ENCODE measurements at regions not wholly inside any gene's neighbourhood (a gene's known extent, or its start where the extent isn't known, plus 50 kb on each side); places are given as distances from the start of the nearest gene placed in this dataset.
"Not testable (repeated sequence)": the region's sequence is repeated elsewhere in the genome, so short reads cannot be mapped to it uniquely, and the experiment has no call there.

DNA sequence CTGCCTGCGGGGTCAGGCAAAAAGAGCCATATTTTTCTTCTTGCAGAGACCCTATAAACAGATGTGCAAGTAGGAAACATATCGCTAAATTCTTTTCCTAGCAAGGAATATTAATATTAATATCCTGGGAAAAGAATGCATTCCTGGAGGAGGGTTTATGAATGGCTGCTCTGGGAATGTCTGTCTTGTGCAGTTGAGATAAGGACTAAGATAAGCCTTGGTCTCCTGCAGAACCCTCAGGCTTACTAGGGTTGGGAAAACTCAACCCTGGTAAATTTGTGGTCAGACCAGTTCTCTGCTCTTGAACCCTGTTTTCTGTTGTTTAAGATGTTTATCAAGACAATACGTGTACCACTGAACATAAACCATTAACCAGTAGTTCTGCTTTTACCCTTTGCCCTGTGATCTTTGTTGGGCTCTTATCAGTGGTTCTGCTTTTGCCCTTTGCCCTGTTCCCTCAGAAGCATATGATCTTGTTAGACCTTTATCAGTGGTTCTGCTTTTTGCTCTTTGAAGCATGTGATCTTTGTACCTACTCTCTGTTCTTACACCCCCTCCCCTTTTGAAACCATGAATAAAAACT is 1548.2 kb upstream of the FLRT2 start:
- H3K4me3 ChIP-seq (ENCODE audit: low read length in 2 of 2); H3K9me3 ChIP-seq (ENCODE audit: control insufficient read depth, low read length); H3K36me3 ChIP-seq (ENCODE audit: control insufficient read depth in 1 of 2, insufficient read depth in 2 of 2, low read length in 1 of 2); intact Hi-C loops (cut with DNase I); H3K4me1 ChIP-seq (ENCODE audit: control insufficient read depth in 1 of 2, insufficient read depth in 2 of 2, low read length in 2 of 2); ATAC-seq (ENCODE audit: low FRiP score); H3K27ac ChIP-seq (ENCODE audit: low read depth in 1 of 2, low read length in 2 of 2); DNase-seq; H3K27me3 ChIP-seq (ENCODE audit: control insufficient read depth in 1 of 2, insufficient read depth in 2 of 2, low read length in 1 of 2): not testable (repeated sequence)
- 70 to 80% methylated on average over 3 of the region's 3 CpGs for WGBS, 2 donors

DNA sequence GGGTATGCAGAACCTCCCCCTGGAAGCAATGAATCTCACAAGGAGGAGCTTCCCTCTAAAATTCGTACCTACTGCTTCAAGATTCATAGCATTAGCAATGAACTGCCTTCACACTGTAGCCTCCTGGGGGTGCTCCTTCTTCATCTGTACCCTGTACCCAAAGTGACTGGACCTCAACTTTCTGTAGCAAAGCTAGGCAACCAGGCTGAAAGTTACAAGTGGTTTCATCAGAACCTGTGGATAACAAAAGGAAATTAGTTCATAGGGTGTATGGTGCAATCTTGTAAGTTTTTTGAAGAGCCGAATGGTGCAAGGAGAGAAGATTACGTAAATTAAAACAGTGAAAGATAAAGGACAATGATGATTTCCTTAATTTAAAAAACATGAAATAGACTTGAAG is 1541.7 kb upstream of the FLRT2 start:
- intact Hi-C loops (cut with DNase I): no loop called here

DNA sequence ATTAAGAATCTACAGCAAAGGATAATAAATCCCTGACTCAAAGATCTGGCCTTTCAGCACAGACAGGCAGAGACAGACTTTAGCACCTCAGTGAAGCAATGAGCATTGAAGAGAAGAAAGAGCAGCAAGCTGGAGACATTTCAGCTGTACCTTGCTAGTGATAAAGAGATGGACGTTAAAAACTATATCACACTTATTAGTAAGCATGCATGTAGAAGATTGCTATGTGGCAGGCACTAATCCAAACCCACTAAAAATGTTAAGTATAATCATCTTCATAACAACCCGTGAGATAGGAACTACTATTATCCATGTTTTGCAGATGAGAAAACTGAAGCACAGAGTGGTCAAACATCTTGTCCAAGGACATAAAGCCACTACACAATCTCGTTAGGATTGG is 1538.3 kb upstream of the FLRT2 start:
- no peak for ATAC-seq (ENCODE audit: low FRiP score)
- WGBS, 2 donors: 88 to 94% methylated on average over 3 of the region's 3 CpGs
- no peaks in the 10 kb centered on the region for H3K9me3 ChIP-seq (ENCODE audit: control insufficient read depth, low read length)
- no peak overlapping the region for H3K27ac ChIP-seq (ENCODE audit: low read depth in 1 of 2, low read length in 2 of 2)
- intact Hi-C loops (cut with DNase I): no loop called here
- no peaks in the 10 kb centered on the region for H3K36me3 ChIP-seq (ENCODE audit: control insufficient read depth in 1 of 2, insufficient read depth in 2 of 2, low read length in 1 of 2)
- no peaks in the 10 kb centered on the region for H3K4me1 ChIP-seq (ENCODE audit: control insufficient read depth in 1 of 2, insufficient read depth in 2 of 2, low read length in 2 of 2)
- DNase-seq: no peak
- no peak overlapping the region for H3K4me3 ChIP-seq (ENCODE audit: low read length in 2 of 2)
- H3K27me3 ChIP-seq (ENCODE audit: control insufficient read depth in 1 of 2, insufficient read depth in 2 of 2, low read length in 1 of 2): no peaks in the 10 kb centered on the region

More for the DNA sequence above, 1541.7 kb upstream of the FLRT2 start:
- H3K27ac ChIP-seq (ENCODE audit: low read depth in 1 of 2, low read length in 2 of 2): no peak overlapping the region
- no peaks in the 10 kb centered on the region for H3K4me1 ChIP-seq (ENCODE audit: control insufficient read depth in 1 of 2, insufficient read depth in 2 of 2, low read length in 2 of 2)
- no peak for ATAC-seq (ENCODE audit: low FRiP score)
- H3K9me3 ChIP-seq (ENCODE audit: control insufficient read depth, low read length): no peaks in the 10 kb centered on the region
- H3K27me3 ChIP-seq (ENCODE audit: control insufficient read depth in 1 of 2, insufficient read depth in 2 of 2, low read length in 1 of 2): no peaks in the 10 kb centered on the region
- no peak overlapping the region for H3K4me3 ChIP-seq (ENCODE audit: low read length in 2 of 2)
- WGBS, 2 donors: 88 to 89% methylated on average over 3 of the region's 3 CpGs
- no peak for DNase-seq
- H3K36me3 ChIP-seq (ENCODE audit: control insufficient read depth in 1 of 2, insufficient read depth in 2 of 2, low read length in 1 of 2): no peaks in the 10 kb centered on the region

DNA sequence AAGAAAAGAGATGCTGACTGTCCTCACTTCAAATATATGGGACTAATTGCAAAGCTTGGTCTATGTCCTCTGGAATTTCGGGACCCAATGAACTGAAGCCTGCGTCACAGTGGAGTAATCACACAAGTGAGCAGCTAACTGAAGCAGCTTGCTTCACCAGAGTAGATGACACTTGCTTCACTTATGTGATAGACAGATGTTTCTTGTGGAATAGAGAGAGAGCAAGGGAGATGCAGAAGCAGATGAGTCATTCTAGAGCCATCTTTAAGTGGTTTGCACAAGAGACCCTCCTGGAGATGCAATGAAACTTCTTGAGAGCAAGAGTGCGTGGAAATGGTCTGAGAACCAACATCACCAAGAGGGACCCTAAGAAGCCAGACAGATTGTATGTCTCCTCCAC is 1537.1 kb upstream of the FLRT2 start:
- 96 to 97% methylated on average over 3 of the region's 3 CpGs for WGBS, 2 donors
- Histone ChIP-seq H3K27ac (ENCODE audit: low read depth in 1 of 2, low read length in 2 of 2) (no peak overlapping the region), H3K4me1 (ENCODE audit: control insufficient read depth in 1 of 2, insufficient read depth in 2 of 2, low read length in 2 of 2) (no peaks in the 10 kb centered on the region), H3K36me3 (ENCODE audit: control insufficient read depth in 1 of 2, insufficient read depth in 2 of 2, low read length in 1 of 2) (no peaks in the 10 kb centered on the region), H3K27me3 (ENCODE audit: control insufficient read depth in 1 of 2, insufficient read depth in 2 of 2, low read length in 1 of 2) (no peaks in the 10 kb centered on the region), H3K9me3 (ENCODE audit: control insufficient read depth, low read length) (no peaks in the 10 kb centered on the region), H3K4me3 (ENCODE audit: low read length in 2 of 2) (no peak overlapping the region)
- no peak for ATAC-seq (ENCODE audit: low FRiP score)
- DNase-seq: no peak
- intact Hi-C loops (cut with DNase I): no loop called here

DNA sequence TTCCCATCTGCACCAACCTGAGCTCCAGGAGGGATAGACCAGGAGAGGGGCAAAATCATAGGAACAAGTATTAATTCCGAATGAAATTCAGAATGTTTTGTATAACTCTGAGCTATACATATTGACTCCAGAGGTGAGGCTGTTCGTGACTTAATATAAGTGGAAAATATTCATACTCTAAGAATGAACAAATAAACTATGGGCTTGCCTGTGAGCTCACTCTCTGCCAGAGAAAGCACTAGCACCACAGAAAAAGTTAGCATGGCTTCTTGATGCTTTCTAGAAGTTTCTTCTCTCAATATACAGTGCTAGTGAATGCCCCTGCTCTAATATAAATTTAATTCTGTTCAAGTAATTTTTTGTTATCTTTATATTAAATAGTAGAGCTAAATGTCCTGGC is 1536.4 kb upstream of the FLRT2 start:
- H3K36me3 ChIP-seq (ENCODE audit: control insufficient read depth in 1 of 2, insufficient read depth in 2 of 2, low read length in 1 of 2): no peaks in the 10 kb centered on the region
- no peak overlapping the region for H3K4me3 ChIP-seq (ENCODE audit: low read length in 2 of 2)
- intact Hi-C loops (cut with DNase I): no loop called here
- no peaks in the 10 kb centered on the region for H3K4me1 ChIP-seq (ENCODE audit: control insufficient read depth in 1 of 2, insufficient read depth in 2 of 2, low read length in 2 of 2)
- 47 to 49% methylated on average over 2 of the region's 2 CpGs for WGBS, 2 donors
- no peaks in the 10 kb centered on the region for H3K9me3 ChIP-seq (ENCODE audit: control insufficient read depth, low read length)
- ATAC-seq (ENCODE audit: low FRiP score) (no peak), DNase-seq (no peak)
- H3K27ac ChIP-seq (ENCODE audit: low read depth in 1 of 2, low read length in 2 of 2): no peak overlapping the region
- no peaks in the 10 kb centered on the region for H3K27me3 ChIP-seq (ENCODE audit: control insufficient read depth in 1 of 2, insufficient read depth in 2 of 2, low read length in 1 of 2)

DNA sequence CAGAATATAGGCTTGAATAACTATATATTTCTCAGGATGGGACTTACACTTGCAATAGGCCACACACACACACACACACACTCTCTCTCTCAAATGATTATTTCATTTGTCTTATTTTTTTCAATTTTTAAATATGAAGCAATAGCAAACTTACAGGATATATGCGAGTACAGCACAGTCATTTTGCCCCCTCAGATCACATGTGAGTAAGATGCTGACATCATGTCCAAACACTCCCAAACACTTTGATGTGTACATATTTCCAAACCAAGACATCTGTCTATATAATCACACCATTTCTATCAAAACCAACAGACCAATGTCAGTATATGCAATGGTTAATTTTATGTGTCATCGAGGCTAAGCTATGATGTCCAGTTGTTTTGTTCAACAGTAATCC is 1535.9 kb upstream of the FLRT2 start:
- H3K9me3 ChIP-seq (ENCODE audit: control insufficient read depth, low read length): no peaks in the 10 kb centered on the region
- H3K4me3 ChIP-seq (ENCODE audit: low read length in 2 of 2): no peak overlapping the region
- H3K27ac ChIP-seq (ENCODE audit: low read depth in 1 of 2, low read length in 2 of 2): no peak overlapping the region
- 91 to 95% methylated on average over 2 of the region's 2 CpGs for WGBS, 2 donors
- DNase-seq (no peak), ATAC-seq (ENCODE audit: low FRiP score) (no peak)
- no peaks in the 10 kb centered on the region for H3K27me3 ChIP-seq (ENCODE audit: control insufficient read depth in 1 of 2, insufficient read depth in 2 of 2, low read length in 1 of 2)
- intact Hi-C loops (cut with DNase I): no loop called here
- no peaks in the 10 kb centered on the region for H3K4me1 ChIP-seq (ENCODE audit: control insufficient read depth in 1 of 2, insufficient read depth in 2 of 2, low read length in 2 of 2)
- no peaks in the 10 kb centered on the region for H3K36me3 ChIP-seq (ENCODE audit: control insufficient read depth in 1 of 2, insufficient read depth in 2 of 2, low read length in 1 of 2)

DNA sequence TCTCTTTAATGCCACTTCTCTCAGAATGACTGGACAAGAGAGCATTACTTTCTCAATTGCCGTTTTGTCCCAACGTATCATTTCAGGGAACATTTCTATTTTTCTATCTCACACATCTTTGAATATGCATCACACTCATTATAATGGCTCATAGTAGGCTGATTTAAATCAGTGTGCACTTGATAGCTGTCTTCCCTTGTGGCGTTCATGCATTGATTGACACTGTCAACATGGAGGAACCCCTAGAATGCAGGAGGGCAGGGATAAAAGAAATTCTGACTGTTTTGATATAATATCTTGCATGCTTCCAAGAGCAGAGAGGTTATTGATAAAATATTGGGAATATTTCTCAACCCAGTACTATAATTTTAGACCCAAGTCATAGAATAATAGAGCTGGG is 1528.9 kb upstream of the FLRT2 start:
- intact Hi-C loops (cut with DNase I): no loop called here
- no peak overlapping the region for H3K27ac ChIP-seq (ENCODE audit: low read depth in 1 of 2, low read length in 2 of 2)
- WGBS, 2 donors: 95% methylated on average over 3 of the region's 3 CpGs
- DNase-seq: no peak
- H3K9me3 ChIP-seq (ENCODE audit: control insufficient read depth, low read length): no peaks in the 10 kb centered on the region
- H3K36me3 ChIP-seq (ENCODE audit: control insufficient read depth in 1 of 2, insufficient read depth in 2 of 2, low read length in 1 of 2): no peaks in the 10 kb centered on the region
- no peaks in the 10 kb centered on the region for H3K27me3 ChIP-seq (ENCODE audit: control insufficient read depth in 1 of 2, insufficient read depth in 2 of 2, low read length in 1 of 2)
- no peak for ATAC-seq (ENCODE audit: low FRiP score)
- H3K4me3 ChIP-seq (ENCODE audit: low read length in 2 of 2): no peak overlapping the region
- H3K4me1 ChIP-seq (ENCODE audit: control insufficient read depth in 1 of 2, insufficient read depth in 2 of 2, low read length in 2 of 2): no peaks in the 10 kb centered on the region

DNA sequence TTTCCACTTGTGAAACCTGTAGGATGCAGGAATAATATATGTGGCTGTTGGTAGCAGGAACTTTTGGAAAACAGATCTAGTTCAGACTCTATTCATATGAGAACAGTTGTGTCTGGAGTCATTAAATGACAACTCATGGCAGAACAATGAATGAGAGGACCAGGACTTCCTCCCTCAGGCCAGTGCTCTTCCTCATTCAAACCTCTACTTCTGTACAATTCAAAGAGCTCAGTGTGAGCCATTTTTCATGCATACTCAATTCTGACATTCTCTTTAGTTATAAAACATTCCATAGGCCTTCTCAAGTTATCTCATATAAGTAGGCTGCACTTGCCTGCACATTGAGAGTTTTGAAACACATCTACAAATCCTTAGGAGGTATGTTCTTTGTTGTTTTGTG is 1526.6 kb upstream of the FLRT2 start:
- H3K27ac ChIP-seq (ENCODE audit: low read depth in 1 of 2, low read length in 2 of 2): no peak overlapping the region
- no peaks in the 10 kb centered on the region for H3K9me3 ChIP-seq (ENCODE audit: control insufficient read depth, low read length)
- no peaks in the 10 kb centered on the region for H3K4me1 ChIP-seq (ENCODE audit: control insufficient read depth in 1 of 2, insufficient read depth in 2 of 2, low read length in 2 of 2)
- intact Hi-C loops (cut with DNase I): no loop called here
- no peaks in the 10 kb centered on the region for H3K36me3 ChIP-seq (ENCODE audit: control insufficient read depth in 1 of 2, insufficient read depth in 2 of 2, low read length in 1 of 2)
- DNase-seq (no peak), ATAC-seq (ENCODE audit: low FRiP score) (no peak)
- H3K4me3 ChIP-seq (ENCODE audit: low read length in 2 of 2): no peak overlapping the region
- H3K27me3 ChIP-seq (ENCODE audit: control insufficient read depth in 1 of 2, insufficient read depth in 2 of 2, low read length in 1 of 2): no peaks in the 10 kb centered on the region

DNA sequence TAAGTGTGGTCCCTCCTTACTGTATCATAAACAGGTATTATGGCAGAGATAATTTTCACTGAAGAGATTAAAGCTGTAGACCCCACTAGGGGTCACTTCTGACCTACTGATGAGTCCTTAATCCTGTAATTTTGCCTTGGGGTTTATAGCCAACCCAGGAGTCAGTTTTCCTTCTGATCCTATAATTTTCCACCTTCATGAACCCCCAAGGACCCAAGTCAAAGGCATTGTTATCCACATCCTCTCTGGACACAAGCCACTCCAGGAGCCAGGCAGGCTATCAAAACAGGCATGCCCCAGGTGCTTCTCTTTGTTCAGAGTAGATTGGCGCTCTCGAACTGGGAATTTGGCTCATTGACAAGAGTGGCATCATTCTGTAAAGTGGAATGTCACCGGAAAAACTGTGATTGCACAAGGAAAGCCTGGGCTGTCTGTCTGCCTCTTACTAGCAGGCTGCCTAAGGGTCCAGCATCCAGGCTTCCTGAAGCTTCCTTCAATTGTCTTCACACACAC is 1523.2 kb upstream of the FLRT2 start:
- no peak overlapping the region for H3K27ac ChIP-seq (ENCODE audit: low read depth in 1 of 2, low read length in 2 of 2)
- ATAC-seq (ENCODE audit: low FRiP score) (peak; percentile 45), DNase-seq (no peak)
- 85 to 89% methylated on average over 3 of the region's 3 CpGs for WGBS, 2 donors
- intact Hi-C loops (cut with DNase I): no loop called here
- H3K27me3 ChIP-seq (ENCODE audit: control insufficient read depth in 1 of 2, insufficient read depth in 2 of 2, low read length in 1 of 2): no peaks in the 10 kb centered on the region
- no peak overlapping the region for H3K4me3 ChIP-seq (ENCODE audit: low read length in 2 of 2)
- H3K4me1 ChIP-seq (ENCODE audit: control insufficient read depth in 1 of 2, insufficient read depth in 2 of 2, low read length in 2 of 2): no peaks in the 10 kb centered on the region
- H3K9me3 ChIP-seq (ENCODE audit: control insufficient read depth, low read length): no peaks in the 10 kb centered on the region
- H3K36me3 ChIP-seq (ENCODE audit: control insufficient read depth in 1 of 2, insufficient read depth in 2 of 2, low read length in 1 of 2): no peaks in the 10 kb centered on the region

Measured in aorta (tissue), 5 donors.